GM03348 (cell line): ENCODE measurements at regions not wholly inside any gene's neighbourhood (a gene's known extent, or its start where the extent isn't known, plus 50 kb on each side); places are given as distances from the start of the nearest gene placed in this dataset.
"Not testable (repeated sequence)": the region's sequence is repeated elsewhere in the genome, so short reads cannot be mapped to it uniquely, and the experiment has no call there.

Source experiments
- DNase-seq: peaks from one replicate; pipeline ENCODE4 v3.0.0; 2012; ENCODE audit warnings: low spot score

GRCh38 chr10:10043083-10043482, 974.6 kb upstream of the CELF2 start:
- DNase-seq = no peak

DNA sequence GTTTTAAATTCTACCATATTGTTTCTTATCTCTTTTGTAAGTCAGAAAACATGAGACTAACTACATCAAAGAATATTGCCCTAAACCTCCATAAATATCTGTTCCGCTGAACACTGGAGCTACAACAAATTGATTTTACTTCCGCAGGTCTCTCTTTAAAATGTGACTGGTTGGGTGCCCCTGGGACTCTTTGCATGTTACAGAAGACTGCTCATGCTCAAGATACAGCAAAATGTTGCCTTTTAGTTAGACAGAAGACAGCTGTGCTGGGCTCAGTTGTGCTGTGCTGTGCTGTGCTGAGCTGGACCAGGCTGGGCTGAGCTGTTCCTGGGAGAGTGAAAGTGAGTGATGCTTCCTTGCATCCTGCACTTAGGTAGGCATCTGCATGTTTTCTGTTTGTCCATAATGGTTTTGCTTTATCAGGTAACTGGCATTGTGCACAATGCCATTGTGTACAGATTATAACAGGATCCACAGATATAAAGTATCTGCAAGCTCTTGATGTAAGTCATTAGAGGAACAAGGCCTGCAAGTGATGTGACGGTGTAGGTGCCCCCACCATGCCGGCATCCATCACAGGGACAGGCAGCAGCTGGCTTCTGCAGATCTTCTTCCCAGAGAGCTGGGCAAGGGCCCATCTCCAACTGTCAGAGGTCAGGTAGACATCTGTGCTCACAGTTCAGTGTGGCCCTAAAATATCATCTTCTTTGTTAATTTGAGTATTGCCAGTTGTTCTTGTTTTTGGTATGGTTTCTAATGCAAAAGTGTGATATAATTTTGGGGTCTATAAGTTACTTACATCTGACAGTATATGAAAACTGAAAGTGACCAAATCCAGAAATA, 972.5 kb upstream of the CELF2 start:
- DNase-seq = no peak

- DNase-seq = peak; percentile 8
Measured at GRCh38 chr10:10045765-10046028, 972.0 kb upstream of the CELF2 start.

DNA sequence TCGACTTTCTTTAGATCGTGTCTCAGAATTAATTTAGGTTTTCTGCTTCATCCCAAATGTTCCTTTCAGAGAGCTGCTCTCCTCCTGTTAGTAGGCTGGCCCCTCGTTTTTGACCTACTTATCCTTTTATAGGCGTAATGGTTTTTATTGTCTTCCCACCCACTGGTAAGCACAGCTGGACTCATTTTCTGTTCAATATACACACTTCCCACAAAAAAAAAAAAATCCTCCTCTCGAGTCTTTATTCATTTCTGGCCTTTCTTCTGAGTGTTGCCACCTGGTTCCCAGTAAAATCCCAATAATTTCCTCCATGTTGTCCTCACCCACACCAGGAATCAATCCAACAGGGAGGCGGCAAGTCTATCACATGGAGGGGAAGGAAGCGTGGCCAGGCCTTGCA, 970.2 kb upstream of the CELF2 start:
- DNase-seq = no peak

DNA sequence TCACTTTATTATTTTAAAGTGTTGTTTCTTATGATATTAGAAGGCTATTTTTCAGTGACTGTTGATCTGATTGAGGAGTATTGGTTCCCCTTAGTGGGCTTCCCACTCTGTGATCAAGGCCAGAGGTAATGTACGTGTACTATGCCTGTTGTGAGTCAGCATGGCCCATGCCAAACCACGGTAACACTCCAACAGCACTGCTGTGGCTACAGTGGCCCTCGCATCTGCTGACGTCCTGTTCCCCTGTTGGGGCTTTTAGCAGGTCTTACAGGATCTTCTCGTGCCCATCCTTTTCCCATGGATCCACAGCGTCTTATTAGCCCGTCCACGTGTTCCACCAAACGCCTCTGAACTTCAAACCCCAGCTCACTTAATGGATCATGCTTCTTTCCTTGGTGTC, 964.6 kb upstream of the CELF2 start:
- DNase-seq = no peak

DNA sequence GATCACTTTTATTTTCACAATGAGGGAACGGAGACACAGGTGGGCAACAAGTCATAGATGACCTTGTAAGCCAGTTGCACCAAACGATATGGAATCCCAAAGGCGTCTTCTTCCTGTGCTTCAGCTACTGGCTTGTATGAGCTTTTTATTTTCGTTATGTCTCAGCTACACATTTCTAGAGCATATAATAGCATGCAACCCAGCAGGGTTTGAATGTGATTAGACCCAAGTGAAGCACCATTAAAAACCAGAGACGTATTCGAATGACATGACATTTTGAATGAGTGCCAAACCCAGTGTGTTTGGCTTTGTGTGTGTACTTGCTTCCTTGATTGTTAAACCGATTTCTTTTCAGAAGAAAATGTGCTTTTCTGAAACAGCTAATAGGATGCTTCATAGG, 963.2 kb upstream of the CELF2 start:
- no peak for DNase-seq

- no peak for DNase-seq
Measured at GRCh38 chr10:10055656-10056442, 961.8 kb upstream of the CELF2 start.

GRCh38 chr10:10056961-10057360, 960.7 kb upstream of the CELF2 start:
- peak; percentile 24 for DNase-seq

DNA sequence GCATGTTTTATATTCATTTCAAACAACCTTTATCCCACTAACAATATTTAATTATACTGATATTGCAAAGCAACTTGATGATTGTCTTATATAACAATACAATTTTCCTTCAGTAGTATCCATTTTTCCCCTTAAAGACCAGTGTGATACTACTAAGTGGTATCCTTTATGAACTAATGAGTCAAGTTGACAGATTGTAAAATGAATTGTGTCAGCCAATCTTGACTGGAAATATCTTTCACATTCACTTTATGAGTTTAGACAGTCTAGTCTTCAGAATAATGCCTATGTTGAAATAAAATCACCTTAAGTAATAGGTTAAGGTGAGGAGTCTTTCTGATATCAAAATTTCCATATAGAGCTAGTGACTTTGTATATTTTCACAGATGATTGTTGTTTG, 950.0 kb upstream of the CELF2 start:
- no peak for DNase-seq

- DNase-seq = not testable (repeated sequence)
Measured at GRCh38 chr10:10074847-10075246, 942.8 kb upstream of the CELF2 start.

GRCh38 chr10:10078446-10078845, 939.2 kb upstream of the CELF2 start:
- no peak for DNase-seq

GRCh38 chr10:10092581-10092980, 925.1 kb upstream of the CELF2 start:
- peak; percentile 6 for DNase-seq

- DNase-seq = no peak
Measured at GRCh38 chr10:10093021-10093420, 924.7 kb upstream of the CELF2 start.

DNA sequence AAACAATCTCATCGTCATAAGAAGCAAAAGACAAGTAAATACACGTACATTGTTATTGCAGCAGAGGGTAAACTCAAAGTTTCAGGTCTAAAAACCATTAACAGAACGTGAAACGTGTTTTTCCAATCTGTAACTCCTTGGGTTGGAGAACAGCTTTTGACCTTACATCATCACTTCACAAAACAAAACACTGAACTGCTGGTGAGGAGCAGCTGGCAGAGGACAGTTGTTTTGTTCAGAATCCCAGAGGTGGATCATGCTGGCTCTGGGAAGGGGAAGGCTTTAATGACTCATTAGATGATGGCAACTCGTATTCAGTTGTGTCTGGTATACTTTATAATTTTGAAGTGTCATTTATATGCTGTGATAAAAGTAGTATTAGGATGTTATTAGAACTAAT, 923.0 kb upstream of the CELF2 start:
- no peak for DNase-seq

DNA sequence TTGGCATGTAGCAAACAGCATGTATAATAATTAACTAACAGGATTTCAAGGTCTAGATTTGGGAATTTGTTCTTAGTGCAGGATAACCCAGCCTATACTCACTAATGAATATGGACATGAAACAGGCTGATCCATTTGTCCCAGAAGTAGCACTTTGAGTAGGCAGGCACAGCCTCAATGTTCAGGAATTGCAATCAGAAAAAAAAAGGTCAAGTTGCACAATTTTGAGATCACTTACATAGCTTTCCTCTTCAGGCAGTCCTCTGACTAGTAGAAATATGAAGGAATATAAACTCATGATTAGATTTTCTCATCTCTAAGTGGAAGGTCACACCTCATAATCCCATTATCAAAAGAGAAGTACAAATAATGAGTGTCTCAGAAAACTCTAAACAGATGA, 921.4 kb upstream of the CELF2 start:
- no peak for DNase-seq

- no peak for DNase-seq
Measured at GRCh38 chr10:10096898-10097297, 920.8 kb upstream of the CELF2 start.

DNA sequence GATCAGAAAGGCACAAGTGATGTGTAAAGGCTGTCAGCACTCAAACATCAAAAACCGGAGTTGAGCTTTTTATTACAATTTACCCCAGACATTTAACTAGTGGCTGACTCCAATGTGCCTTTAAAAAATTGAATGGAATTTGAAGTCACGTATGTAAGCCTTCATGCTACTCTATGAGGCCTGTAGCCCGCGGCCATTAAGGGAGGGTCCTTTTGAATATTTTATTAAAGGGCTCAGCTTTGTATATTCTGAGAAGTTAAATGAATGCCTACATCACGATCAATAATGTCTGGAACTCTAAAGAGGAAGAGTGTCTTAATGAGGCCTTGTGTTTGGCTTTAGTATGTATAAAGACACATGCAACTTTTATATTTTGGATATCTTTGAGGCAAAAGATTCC, 916.6 kb upstream of the CELF2 start:
- DNase-seq = no peak

GRCh38 chr10:10110844-10111490, 906.7 kb upstream of the CELF2 start:
- no peak for DNase-seq

DNA sequence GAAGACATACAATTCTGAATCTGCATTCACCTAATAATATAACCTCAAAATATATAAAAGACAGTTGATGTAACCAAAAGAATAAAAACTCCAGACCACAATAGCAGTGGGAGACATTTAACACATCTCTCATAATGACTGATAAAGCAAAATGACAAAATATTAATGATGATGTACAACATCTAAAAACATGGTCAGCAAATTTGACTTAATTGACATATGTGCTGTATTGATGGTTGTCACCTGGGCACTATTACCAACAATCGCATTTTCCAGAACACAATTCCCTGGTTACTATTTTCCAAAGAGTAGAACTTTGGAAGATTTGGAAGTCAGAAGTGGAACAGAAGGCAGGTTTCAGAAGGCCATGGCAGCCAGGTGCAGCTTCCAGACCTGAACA, 899.5 kb upstream of the CELF2 start:
- no peak for DNase-seq

DNA sequence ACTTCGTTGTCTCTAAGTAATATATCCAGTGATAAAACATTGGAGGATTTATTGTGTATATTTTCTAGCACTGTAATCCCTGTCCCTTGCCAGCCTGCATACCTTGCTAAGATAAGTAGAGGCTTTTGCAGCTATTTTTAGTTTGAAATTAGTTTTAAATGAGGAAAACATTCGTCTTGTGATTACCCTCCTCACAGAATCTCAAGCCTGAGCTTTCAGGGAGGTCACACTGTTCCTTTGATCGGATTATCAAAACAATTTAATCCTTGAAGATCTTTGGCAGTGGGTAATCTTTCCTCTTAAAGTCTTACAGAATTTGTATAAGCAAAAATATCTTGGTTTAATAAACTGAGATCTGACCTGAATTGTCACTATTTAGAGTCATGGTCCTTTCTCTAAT, 897.0 kb upstream of the CELF2 start:
- no peak for DNase-seq

GRCh38 chr10:10125676-10126075, 892.0 kb upstream of the CELF2 start:
- DNase-seq = no peak

DNA sequence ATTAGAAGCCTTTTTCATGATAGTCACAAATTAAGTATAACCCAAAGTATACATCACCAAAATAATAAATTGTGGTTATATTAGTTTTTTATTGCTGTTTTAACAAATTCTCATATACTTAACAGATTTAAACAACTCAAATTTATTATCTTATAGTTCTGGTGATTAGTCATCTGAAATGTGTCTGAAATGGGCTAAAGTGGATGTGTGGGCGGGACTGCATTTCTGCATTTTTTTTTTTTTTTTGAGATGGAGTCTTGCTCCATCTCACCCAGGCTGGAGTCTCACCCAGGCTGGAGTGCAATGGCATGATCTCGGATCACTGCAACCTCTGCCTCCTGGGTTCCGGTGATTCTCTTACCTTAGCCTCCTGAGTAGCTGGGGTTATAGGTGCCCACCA, 891.5 kb upstream of the CELF2 start:
- no peak for DNase-seq

- DNase-seq = no peak
Measured at GRCh38 chr10:10128387-10128786, 889.3 kb upstream of the CELF2 start.
